DND-41 (cell line): ENCODE measurements at regions not wholly inside any gene's neighbourhood (a gene's known extent, or its start where the extent isn't known, plus 50 kb on each side); places are given as distances from the start of the nearest gene placed in this dataset.

ENCODE experiments used
- ATAC-seq: fragments of 200-7000 bp; cut with Tn5 transposase; 3 replicates; pipeline ENCODE4 v1.9.1; 2021; ENCODE audit warnings: low read depth; ENCODE audit not compliant: insufficient read depth
- DNase-seq: peaks from one replicate; pipeline ENCODE4 v3.0.0-alpha.2; 2020
- H2AFZ ChIP-seq: 2 replicates; pipeline ENCODE4 v1.6.0; 2012; ENCODE audit warnings: low read depth, low read length
- H3K27ac ChIP-seq: 2 replicates; pipeline ENCODE4 v1.5.1; 2012; ENCODE audit warnings: low read length, inconsistent platforms
- H3K27me3 ChIP-seq: fragments of 200-600 bp; sonication (generic); 2 replicates; pipeline ENCODE4 v1.6.0; 2012; ENCODE audit warnings: low read length, mild to moderate bottlenecking, inconsistent platforms; ENCODE audit not compliant: insufficient read depth, poor library complexity
- H3K36me3 ChIP-seq: 2 replicates; pipeline ENCODE4 v1.5.1; 2012; ENCODE audit warnings: low read length, inconsistent platforms; ENCODE audit not compliant: insufficient read depth
- H3K4me1 ChIP-seq: 2 replicates; pipeline ENCODE4 v1.5.1; 2012; ENCODE audit warnings: mild to moderate bottlenecking, low read length; ENCODE audit not compliant: insufficient read depth
- H3K4me2 ChIP-seq: 2 replicates; pipeline ENCODE4 v1.6.0; 2012; ENCODE audit warnings: mild to moderate bottlenecking, moderate library complexity, low read length, inconsistent platforms; ENCODE audit not compliant: insufficient read depth
- H3K4me3 ChIP-seq, 2 experiments: fragments of 200-600 bp in 1 of 2; shearing (Covaris generic) in 1 of 2; 2 replicates each; pipeline ENCODE4 v1.5.1; 2012 to 2016; ENCODE audit warnings: inconsistent platforms in 2 of 2, low read length in 2 of 2, mild to moderate bottlenecking in 2 of 2, low read depth in 1 of 2, moderate library complexity in 1 of 2
- H3K79me2 ChIP-seq: 2 replicates; pipeline ENCODE4 v1.6.0; 2012; ENCODE audit warnings: low read length, inconsistent platforms; ENCODE audit not compliant: insufficient read depth
- H3K9ac ChIP-seq: 2 replicates; pipeline ENCODE4 v1.6.0; 2012; ENCODE audit warnings: low read depth, mild to moderate bottlenecking, inconsistent platforms, low read length, moderate library complexity
- H3K9me3 ChIP-seq: 2 replicates; pipeline ENCODE4 v1.5.1; 2012; ENCODE audit warnings: low read length, moderate library complexity, mild to moderate bottlenecking, inconsistent platforms; ENCODE audit not compliant: insufficient read depth, severe bottlenecking
- H4K20me1 ChIP-seq: 2 replicates; pipeline ENCODE4 v1.6.0; 2012; ENCODE audit warnings: low read length; ENCODE audit not compliant: insufficient read depth
- CTCF ChIP-seq: IDR thresholded peaks from 2 replicates; pipeline ENCODE4 v1.5.1; 2012; ENCODE audit warnings: borderline replicate concordance, low read length, moderate library complexity, mild to moderate bottlenecking; ENCODE audit not compliant: poor library complexity, severe bottlenecking; ENCODE audit errors: extremely low read depth
- EZH2 ChIP-seq: IDR thresholded peaks from 3 replicates; pipeline ENCODE4 v1.6.1; 2012; ENCODE audit warnings: borderline replicate concordance, low read depth, mild to moderate bottlenecking, moderate library complexity, low read length, inconsistent platforms; ENCODE audit not compliant: severe bottlenecking

- H3K27ac ChIP-seq = no peak overlapping the region
- H3K27me3 ChIP-seq = no peaks in the 10 kb centered on the region
- DNase-seq (no peak), ATAC-seq (no peak)
- no peak overlapping the region for H3K4me3 ChIP-seq
- no peak overlapping the region for H3K4me2 ChIP-seq
- TF ChIP-seq EZH2 = no peak
- TF ChIP-seq CTCF = no peak
- no peaks in the 10 kb centered on the region for H3K9me3 ChIP-seq
- H3K4me1 ChIP-seq = no peaks in the 10 kb centered on the region
- no peaks in the 10 kb centered on the region for H3K36me3 ChIP-seq
- H2AFZ ChIP-seq = no peak overlapping the region
- H3K79me2 ChIP-seq = no peaks in the 10 kb centered on the region
- H4K20me1 ChIP-seq = no peaks in the 10 kb centered on the region
- H3K9ac ChIP-seq = no peak overlapping the region
These were observed 94.8 kb upstream of the PHACTR1 start for GRCh38 chr6:12621754-12622153.

GRCh38 chr6:12622566-12622965 lies 94.0 kb upstream of the PHACTR1 start:
- Histone ChIP-seq H3K9ac (no peak overlapping the region), H3K27me3 (no peaks in the 10 kb centered on the region), H3K79me2 (no peaks in the 10 kb centered on the region), H3K4me3 (no peak overlapping the region), H4K20me1 (no peaks in the 10 kb centered on the region), H3K4me2 (no peak overlapping the region), H3K27ac (no peak overlapping the region), H3K9me3 (no peaks in the 10 kb centered on the region), H2AFZ (no peak overlapping the region), H3K4me1 (no peaks in the 10 kb centered on the region), H3K36me3 (no peaks in the 10 kb centered on the region)
- ATAC-seq (no peak), DNase-seq (no peak)
- TF ChIP-seq CTCF = no peak
- no peak for TF ChIP-seq EZH2

- Histone ChIP-seq H3K4me3 (no peak overlapping the region), H3K9ac (no peak overlapping the region), H3K9me3 (no peaks in the 10 kb centered on the region), H4K20me1 (no peaks in the 10 kb centered on the region), H3K4me1 (no peaks in the 10 kb centered on the region), H2AFZ (no peak overlapping the region), H3K79me2 (no peaks in the 10 kb centered on the region), H3K27me3 (no peaks in the 10 kb centered on the region), H3K36me3 (no peaks in the 10 kb centered on the region), H3K4me2 (no peak overlapping the region), H3K27ac (no peak overlapping the region)
- DNase-seq (no peak), ATAC-seq (no peak)
- TF ChIP-seq CTCF (no peak), EZH2 (no peak)
These were observed 92.3 kb upstream of the PHACTR1 start for GRCh38 chr6:12624142-12624837.
